ENCODE measurements at regions not wholly inside any gene's neighbourhood (a gene's known extent, or its start where the extent isn't known, plus 50 kb on each side); places are given as distances from the start of the nearest gene placed in this dataset.

DNA sequence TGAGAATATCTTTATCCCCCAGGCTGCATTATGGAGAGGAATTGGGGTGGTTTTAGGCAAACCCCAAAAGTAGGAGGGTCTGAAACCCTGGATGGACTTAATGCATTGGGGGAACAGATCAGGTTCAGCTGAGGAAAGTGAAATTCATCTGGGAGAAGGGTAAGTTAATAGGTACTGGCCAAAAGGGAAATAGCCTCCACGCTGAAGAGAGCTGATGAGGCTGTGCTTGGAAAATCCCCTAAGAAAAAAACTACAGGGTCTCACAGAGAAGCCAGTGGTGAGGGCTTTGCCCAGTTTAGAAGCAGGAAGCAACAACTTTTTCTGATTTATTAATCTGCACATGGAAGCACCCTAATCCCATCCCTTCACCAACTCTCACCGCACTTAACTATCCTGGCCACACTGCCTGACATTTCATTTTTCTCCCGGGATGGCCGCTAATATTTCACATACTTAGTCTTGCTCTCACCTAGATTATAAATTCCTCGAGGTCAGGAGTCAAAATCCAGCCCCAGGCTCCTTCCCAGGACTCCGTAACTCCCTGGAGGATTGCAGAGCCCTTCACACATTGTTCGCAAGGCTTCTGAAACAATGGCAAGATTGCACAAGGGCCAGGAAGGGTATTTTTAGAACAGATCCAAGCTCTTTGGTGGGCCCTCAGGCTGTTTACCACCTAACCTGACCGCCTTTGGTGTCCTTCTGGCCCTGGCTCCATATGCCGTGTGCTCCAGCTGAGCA lies 60.9 kb upstream of the TARBP1 start:
- Histone ChIP-seq H3K4me3 (no peak overlapping the region), H3K27ac (peak overlapping the region; percentile 97), H3K27me3 (no peaks in the 10 kb centered on the region), H3K36me3 (no peaks in the 10 kb centered on the region), H3K9me3 (no peaks in the 10 kb centered on the region), H3K4me1 (peaks cover 95% of the 10 kb centered on the region)
- WGBS: 61% methylated on average over 9 of the region's 9 CpGs
- DNase-seq (ENCODE audit: low spot score in 2 of 2): no peak
- TF ChIP-seq POLR2AphosphoS5 (IDR thresholded peaks at IDR 0.05) (no peak), POLR2A (IDR thresholded peaks at IDR 0.05) (no peak)
- TF ChIP-seq, protein P1, sequence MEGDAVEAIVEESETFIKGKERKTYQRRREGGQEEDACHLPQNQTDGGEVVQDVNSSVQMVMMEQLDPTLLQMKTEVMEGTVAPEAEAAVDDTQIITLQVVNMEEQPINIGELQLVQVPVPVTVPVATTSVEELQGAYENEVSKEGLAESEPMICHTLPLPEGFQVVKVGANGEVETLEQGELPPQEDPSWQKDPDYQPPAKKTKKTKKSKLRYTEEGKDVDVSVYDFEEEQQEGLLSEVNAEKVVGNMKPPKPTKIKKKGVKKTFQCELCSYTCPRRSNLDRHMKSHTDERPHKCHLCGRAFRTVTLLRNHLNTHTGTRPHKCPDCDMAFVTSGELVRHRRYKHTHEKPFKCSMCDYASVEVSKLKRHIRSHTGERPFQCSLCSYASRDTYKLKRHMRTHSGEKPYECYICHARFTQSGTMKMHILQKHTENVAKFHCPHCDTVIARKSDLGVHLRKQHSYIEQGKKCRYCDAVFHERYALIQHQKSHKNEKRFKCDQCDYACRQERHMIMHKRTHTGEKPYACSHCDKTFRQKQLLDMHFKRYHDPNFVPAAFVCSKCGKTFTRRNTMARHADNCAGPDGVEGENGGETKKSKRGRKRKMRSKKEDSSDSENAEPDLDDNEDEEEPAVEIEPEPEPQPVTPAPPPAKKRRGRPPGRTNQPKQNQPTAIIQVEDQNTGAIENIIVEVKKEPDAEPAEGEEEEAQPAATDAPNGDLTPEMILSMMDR (IDR thresholded peaks at IDR 0.05): no peak

DNA sequence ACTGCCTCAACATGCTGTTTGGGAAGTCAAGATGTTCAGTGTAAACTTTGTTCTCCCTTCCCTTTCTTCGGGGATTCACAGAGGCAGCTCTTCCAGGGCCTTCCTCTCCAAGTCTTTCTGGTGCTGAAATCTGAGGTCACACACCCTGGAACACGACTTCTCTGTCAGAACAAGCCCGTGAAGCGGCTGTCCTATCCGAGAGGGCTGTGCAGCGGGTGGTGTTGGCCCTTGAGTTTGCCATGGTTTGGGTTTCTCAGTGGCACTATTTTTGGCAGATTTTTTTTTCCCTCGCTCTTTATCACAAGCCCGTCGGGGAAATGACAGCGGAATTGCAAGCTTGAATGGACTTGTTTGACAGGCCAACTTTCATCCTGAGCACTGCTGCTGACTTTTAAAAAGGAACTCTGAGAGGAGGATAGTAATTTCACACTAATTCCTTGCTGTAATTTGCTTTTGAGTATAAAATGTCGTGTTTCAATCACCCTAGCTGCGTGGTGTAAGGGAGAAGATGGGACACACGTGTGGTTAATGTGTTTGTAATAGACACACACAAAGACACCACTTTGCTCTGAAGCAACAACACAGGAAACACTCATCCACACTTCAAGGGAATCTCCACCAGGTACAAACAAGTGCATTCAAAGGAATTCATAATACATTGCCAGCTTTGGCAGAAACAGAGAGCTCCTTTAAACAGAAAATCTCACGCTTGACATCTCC lies 60.1 kb upstream of the TARBP1 start:
- 33% methylated on average over 14 of the region's 14 CpGs for WGBS
- H3K4me3 ChIP-seq: no peak overlapping the region
- no peaks in the 10 kb centered on the region for H3K36me3 ChIP-seq
- H3K27me3 ChIP-seq: no peaks in the 10 kb centered on the region
- H3K27ac ChIP-seq: peak overlapping the region; percentile 97
- H3K4me1 ChIP-seq: peaks cover 95% of the 10 kb centered on the region
- H3K9me3 ChIP-seq: no peaks in the 10 kb centered on the region
- TF ChIP-seq, protein P1 (IDR thresholded peaks at IDR 0.05): no peak
- TF ChIP-seq EP300 (IDR thresholded peaks at IDR 0.05) (no peak), POLR2A (IDR thresholded peaks at IDR 0.05) (no peak), POLR2AphosphoS5 (IDR thresholded peaks at IDR 0.05) (no peak)
- peak in 1 of 2 donors; percentile 72 for DNase-seq (ENCODE audit: low spot score in 2 of 2)

DNA sequence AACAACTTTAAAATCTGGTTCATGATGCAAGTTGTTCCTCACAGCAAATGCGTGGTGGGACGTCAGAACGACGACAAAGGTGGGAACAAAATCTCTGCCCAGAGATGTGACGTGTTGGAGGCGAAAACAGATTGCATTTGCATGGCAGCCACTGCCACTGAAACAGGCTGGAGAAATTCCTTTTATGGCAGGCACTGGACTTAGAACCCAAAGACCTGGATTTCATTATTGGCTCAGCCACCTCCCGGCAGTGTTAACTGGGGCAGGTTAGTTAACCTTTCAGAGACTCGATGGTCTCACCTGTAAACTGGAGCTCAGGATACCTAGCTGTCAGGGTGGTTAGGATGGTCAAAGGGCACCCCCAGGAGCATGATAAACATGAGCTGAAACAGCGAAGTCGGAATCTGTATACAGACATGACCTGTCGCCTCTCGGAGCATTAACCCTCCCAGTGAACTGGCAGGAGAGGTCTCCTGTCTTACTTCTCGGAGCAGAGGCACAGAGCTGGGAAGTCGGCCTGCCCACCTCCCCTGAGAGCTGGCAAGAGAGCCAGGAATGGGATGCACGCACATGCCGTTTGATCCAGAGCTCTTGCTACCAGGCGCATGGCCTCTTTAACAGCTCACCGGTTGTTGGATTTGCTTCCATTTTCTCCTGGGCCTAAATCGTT lies 59.2 kb upstream of the TARBP1 start:
- Histone ChIP-seq H3K27ac (peak overlapping the region; percentile 97), H3K9me3 (no peaks in the 10 kb centered on the region), H3K27me3 (no peaks in the 10 kb centered on the region), H3K36me3 (no peaks in the 10 kb centered on the region), H3K4me1 (peaks cover 97% of the 10 kb centered on the region), H3K4me3 (no peak overlapping the region)
- TF ChIP-seq POLR2A (IDR thresholded peaks at IDR 0.05) (no peak), EP300 (IDR thresholded peaks at IDR 0.05) (peak; percentile 38), POLR2AphosphoS5 (IDR thresholded peaks at IDR 0.05) (no peak)
- TF ChIP-seq, protein P1 (IDR thresholded peaks at IDR 0.05): no peak
- 62% methylated on average over 19 of the region's 19 CpGs for WGBS
- DNase-seq (ENCODE audit: low spot score in 2 of 2): peak in 1 of 2 donors; percentile 53

DNA sequence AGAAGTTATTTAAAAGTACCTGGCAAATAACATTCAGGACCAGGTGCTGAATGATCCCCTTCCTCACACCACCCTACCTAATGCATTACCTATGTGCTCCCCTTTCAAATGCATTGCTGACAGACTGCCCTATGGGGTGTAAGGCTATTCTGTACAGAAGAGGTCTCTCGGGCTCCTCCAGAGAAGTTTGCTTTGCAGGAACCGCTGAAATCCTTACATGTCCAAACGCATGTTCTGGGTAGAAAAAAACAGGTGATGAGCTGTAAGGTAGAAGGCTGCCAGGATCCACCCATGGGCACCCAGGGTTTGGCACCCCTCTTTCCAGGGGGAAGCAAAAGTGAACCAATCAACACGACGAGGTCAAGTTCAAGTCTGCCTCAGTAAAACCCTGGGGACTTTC lies 58.3 kb upstream of the TARBP1 start:
- Histone ChIP-seq H3K4me3 (no peak overlapping the region), H3K4me1 (peaks cover 99% of the 10 kb centered on the region), H3K36me3 (no peaks in the 10 kb centered on the region), H3K9me3 (no peaks in the 10 kb centered on the region), H3K27ac (peak overlapping the region; percentile 97), H3K27me3 (no peaks in the 10 kb centered on the region)
- DNase-seq (ENCODE audit: low spot score in 2 of 2): no peak
- TF ChIP-seq, protein P1 (IDR thresholded peaks at IDR 0.05): no peak
- TF ChIP-seq EP300 (IDR thresholded peaks at IDR 0.05): no peak
- WGBS: 50% methylated on average over 5 of the region's 5 CpGs

DNA sequence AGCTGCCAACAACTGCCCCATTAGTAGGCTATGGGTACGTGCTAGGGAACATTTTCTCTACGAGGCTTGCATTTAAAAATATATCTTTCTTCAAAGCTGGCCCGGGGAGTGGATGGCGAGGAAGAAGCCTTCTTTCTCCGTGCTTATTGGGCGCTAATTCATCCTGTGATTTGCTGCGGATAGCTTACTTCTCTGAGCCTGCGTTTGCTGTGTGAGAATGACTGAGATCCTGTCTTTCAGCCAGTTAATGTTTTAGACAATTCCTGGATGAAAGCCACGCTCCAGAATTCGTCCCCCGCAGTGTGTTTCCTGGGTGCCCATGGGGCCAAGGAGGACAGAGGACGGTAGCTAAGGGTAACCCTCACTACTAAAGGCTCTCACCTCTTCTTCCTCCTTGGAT lies 57.8 kb upstream of the TARBP1 start:
- TF ChIP-seq POLR2AphosphoS5 (IDR thresholded peaks at IDR 0.05) (no peak), POLR2A (IDR thresholded peaks at IDR 0.05) (no peak), EP300 (IDR thresholded peaks at IDR 0.05) (no peak)
- TF ChIP-seq, protein P1 (IDR thresholded peaks at IDR 0.05): no peak
- 23% methylated on average over 12 of the region's 12 CpGs for WGBS
- Histone ChIP-seq H3K9me3 (no peaks in the 10 kb centered on the region), H3K4me1 (peaks cover 100% of the 10 kb centered on the region), H3K27ac (peak overlapping the region; percentile 97), H3K27me3 (no peaks in the 10 kb centered on the region), H3K4me3 (no peak overlapping the region), H3K36me3 (no peaks in the 10 kb centered on the region)
- DNase-seq (ENCODE audit: low spot score in 2 of 2): no peak

Measured in suprapubic skin (tissue), 4 donors.